WTC11 (cell line): ENCODE measurements at regions not wholly inside any gene's neighbourhood (a gene's known extent, or its start where the extent isn't known, plus 50 kb on each side); places are given as distances from the start of the nearest gene placed in this dataset.

Source experiments
- ATAC-seq: fragments of 200-7000 bp; cut with Tn5 transposase; 2 replicates; pipeline ENCODE4 v1.10.0; 2021; ENCODE audit warnings: mild to moderate bottlenecking, moderate library complexity
- CTCF ChIA-PET: fragments of 300-600 bp; sonication (Branson Sonifier 250); formaldehyde crosslinking; loops from one replicate; lab custom pipeline; 2021; ENCODE audit warnings: antibody characterized with exemption; lab: Charles Lee
- POLR2A ChIA-PET: fragments of 350-600 bp; sonication (Branson Sonifier 250); formaldehyde crosslinking; loops from one replicate; lab custom pipeline; 2021; ENCODE audit warnings: antibody characterized with exemption; lab: Charles Lee
- DNase-seq: peaks from one replicate; pipeline ENCODE4 v3.0.0; 2021; ENCODE audit warnings: low spot score
- H3K27ac Mint-ChIP-seq: 2 replicates; pipeline ENCODE4 v1.8.0; 2021; ENCODE audit warnings: mixed read lengths
- H3K27me3 Mint-ChIP-seq: 2 replicates; pipeline ENCODE4 v1.8.0; 2021; ENCODE audit warnings: low read depth, mild to moderate bottlenecking, moderate library complexity, mixed read lengths
- H3K36me3 Mint-ChIP-seq: 2 replicates; pipeline ENCODE4 v1.8.0; 2021; ENCODE audit warnings: mixed read lengths
- H3K4me1 Mint-ChIP-seq: 2 replicates; pipeline ENCODE4 v1.8.0; 2022; ENCODE audit warnings: mixed read lengths
- H3K4me3 Mint-ChIP-seq: 2 replicates; pipeline ENCODE4 v1.8.0; 2021; ENCODE audit warnings: mild to moderate bottlenecking, moderate library complexity, mixed read lengths
- H3K9me3 Mint-ChIP-seq: 2 replicates; pipeline ENCODE4 v1.8.0; 2021; ENCODE audit warnings: mixed read lengths
- AFF4 ChIP-seq: sonication (generic); formaldehyde crosslinking; IDR thresholded peaks from 2 replicates; pipeline ENCODE4 v1.8.1; 2023; ENCODE audit warnings: mild to moderate bottlenecking, missing genetic modification reagents, borderline replicate concordance
- CREM ChIP-seq: sonication (generic); formaldehyde crosslinking; IDR thresholded peaks from 2 replicates; pipeline ENCODE4 v1.8.1; 2022; ENCODE audit warnings: mild to moderate bottlenecking, missing genetic modification reagents, moderate library complexity
- E2F1 ChIP-seq: sonication (generic); formaldehyde crosslinking; IDR thresholded peaks from 2 replicates; pipeline ENCODE4 v1.8.0; 2022; ENCODE audit warnings: mild to moderate bottlenecking, missing genetic modification reagents
- ERG ChIP-seq: fragments of 250-450 bp; sonication (Bioruptor Pico); IDR thresholded peaks from 2 replicates; pipeline ENCODE4 v1.8.0; 2021; ENCODE audit warnings: mild to moderate bottlenecking
- JAZF1 ChIP-seq: fragments of 250-450 bp; sonication (Bioruptor Pico); IDR thresholded peaks from 2 replicates; pipeline ENCODE4 v1.9.0; 2021; ENCODE audit warnings: moderate library complexity, mild to moderate bottlenecking, inconsistent platforms
- MXD4 ChIP-seq: fragments of 250-450 bp; sonication (Bioruptor Pico); IDR thresholded peaks from 2 replicates; pipeline ENCODE4 v1.8.0; 2021; ENCODE audit warnings: mild to moderate bottlenecking, moderate library complexity, borderline replicate concordance
- NFE2L1 ChIP-seq: sonication (generic); formaldehyde crosslinking; IDR thresholded peaks from 2 replicates; pipeline ENCODE4 v1.8.1; 2023; ENCODE audit warnings: missing genetic modification reagents
- NFYB ChIP-seq: sonication (generic); formaldehyde crosslinking; conservative IDR thresholded peaks from 2 replicates; pipeline ENCODE4 v1.8.0; 2022; ENCODE audit warnings: low read depth, missing genetic modification reagents
- NR2C2 ChIP-seq: sonication (generic); formaldehyde crosslinking; IDR thresholded peaks from 2 replicates; pipeline ENCODE4 v1.8.0; 2022; ENCODE audit warnings: mild to moderate bottlenecking, missing genetic modification reagents
- NR3C1 ChIP-seq: sonication (generic); formaldehyde crosslinking; conservative IDR thresholded peaks from 2 replicates; pipeline ENCODE4 v1.8.1; 2023; ENCODE audit warnings: low read depth, mild to moderate bottlenecking, missing genetic modification reagents
- SMAD3 ChIP-seq: sonication (generic); formaldehyde crosslinking; IDR thresholded peaks from 2 replicates; pipeline ENCODE4 v1.8.0; 2022; ENCODE audit warnings: missing genetic modification reagents, mild to moderate bottlenecking, borderline replicate concordance
- TEAD4 ChIP-seq: sonication (generic); formaldehyde crosslinking; IDR thresholded peaks from 2 replicates; pipeline ENCODE4 v1.8.0; 2022; ENCODE audit warnings: mild to moderate bottlenecking, missing genetic modification reagents
- USF1 ChIP-seq: sonication (generic); formaldehyde crosslinking; IDR thresholded peaks from 2 replicates; pipeline ENCODE4 v1.8.0; 2022; ENCODE audit warnings: mild to moderate bottlenecking, missing genetic modification reagents
- ZMAT4 ChIP-seq: fragments of 250-450 bp; sonication (Bioruptor Pico); IDR thresholded peaks from 2 replicates; pipeline ENCODE4 v1.9.0; 2021; ENCODE audit warnings: mild to moderate bottlenecking
- ZNF263 ChIP-seq: sonication (generic); formaldehyde crosslinking; IDR thresholded peaks from 2 replicates; pipeline ENCODE4 v1.8.1; 2022; ENCODE audit warnings: low read depth, mild to moderate bottlenecking, moderate library complexity, missing genetic modification reagents
- ZNF396 ChIP-seq: fragments of 250-450 bp; sonication (Bioruptor Pico); IDR thresholded peaks from 2 replicates; pipeline ENCODE4 v1.8.0; 2021; ENCODE audit warnings: mild to moderate bottlenecking, moderate library complexity, borderline replicate concordance
- ZNF512 ChIP-seq: sonication (generic); formaldehyde crosslinking; IDR thresholded peaks from 2 replicates; pipeline ENCODE4 v1.8.1; 2022; ENCODE audit warnings: missing genetic modification reagents, borderline replicate concordance
- ZNF532 ChIP-seq: fragments of 250-450 bp; sonication (Bioruptor Pico); IDR thresholded peaks from 2 replicates; pipeline ENCODE4 v1.9.0; 2021; ENCODE audit warnings: mild to moderate bottlenecking, borderline replicate concordance

- TF ChIP-seq ZNF512 (CRISPR knock-in tag) = no peak
- TF ChIP-seq CREM (CRISPR knock-in tag) = no peak
- no peak for TF ChIP-seq MXD4 (CRISPR knock-in tag)
These were observed 183.4 kb downstream of the ANKRD60 start (continued) for GRCh38 chr20:58044931-58045555.

- no peak overlapping the region for H3K4me3 Mint-ChIP-seq
- no peaks in the 10 kb centered on the region for H3K27me3 Mint-ChIP-seq
- no peak overlapping the region for H3K27ac Mint-ChIP-seq
- TF ChIP-seq CREM (CRISPR knock-in tag) (no peak), NFYB (no peak), ERG (no peak), ZNF263 (CRISPR knock-in tag) (no peak), ZMAT4 (CRISPR knock-in tag) (no peak), ZNF532 (no peak), USF1 (CRISPR knock-in tag) (no peak)
- H3K9me3 Mint-ChIP-seq = no peaks in the 10 kb centered on the region
- ATAC-seq = no peak
- POLR2A ChIA-PET = no interaction called here
- CTCF ChIA-PET = interaction anchor here (0.8 to 2.3 kb wide), 4 partner anchors 10 to 422 kb away, joined by 3 to 6 read pairs (median 4); no protein-coding TSS in a partner anchor
- H3K4me1 Mint-ChIP-seq = peaks cover 27% of the 10 kb centered on the region
- no peak for DNase-seq
- no peaks in the 10 kb centered on the region for H3K36me3 Mint-ChIP-seq
These were observed 184.2 kb downstream of the ANKRD60 start for GRCh38 chr20:58044286-58044685.

GRCh38 chr20:58043236-58044140, 185.0 kb downstream of the ANKRD60 start:
- peaks cover 27% of the 10 kb centered on the region for H3K4me1 Mint-ChIP-seq
- H3K36me3 Mint-ChIP-seq = no peaks in the 10 kb centered on the region
- no peak for ATAC-seq
- DNase-seq = no peak
- H3K9me3 Mint-ChIP-seq = no peaks in the 10 kb centered on the region
- no peak overlapping the region for H3K27ac Mint-ChIP-seq
- H3K4me3 Mint-ChIP-seq = no peak overlapping the region
- peaks cover 2% of the 10 kb centered on the region; the same call in 1 of the 2 replicates for H3K27me3 Mint-ChIP-seq
- ChIA-PET POLR2A (no interaction called here), CTCF (interaction anchor here (0.8 to 2.3 kb wide), 4 partner anchors 11 to 149 kb away, joined by 3 to 6 read pairs (median 4); no protein-coding TSS in a partner anchor)
- TF ChIP-seq NR2C2 (CRISPR knock-in tag) = no peak
- TF ChIP-seq E2F1 = no peak
- no peak for TF ChIP-seq SMAD3 (CRISPR knock-in tag)
- TF ChIP-seq NFE2L1 = no peak
- TF ChIP-seq AFF4 (CRISPR knock-in tag) = no peak
- TF ChIP-seq TEAD4 (CRISPR knock-in tag) = no peak
- no peak for TF ChIP-seq NR3C1 (CRISPR knock-in tag)
- TF ChIP-seq ZNF396 (CRISPR knock-in tag) = no peak
- TF ChIP-seq JAZF1 (CRISPR knock-in tag) = no peak
